ENCODE measurements at regions not wholly inside any gene's neighbourhood (a gene's known extent, or its start where the extent isn't known, plus 50 kb on each side); places are given as distances from the start of the nearest gene placed in this dataset.

- POLR2A ChIA-PET (ENCODE audit: unreplicated experiment) = no interaction called here
- Histone ChIP-seq H3F3A (ENCODE audit: insufficient read depth, low read depth) (no peaks in the 10 kb centered on the region), H3K27ac (no peak overlapping the region), H3K4me1 (replicated peaks; ENCODE audit: insufficient read depth) (no peaks in the 10 kb centered on the region), H3K9me2 (ENCODE audit: insufficient read depth) (no peaks in the 10 kb centered on the region), H3K36me3 (ENCODE audit: low read depth) (no peaks in the 10 kb centered on the region), H4K20me1 (ENCODE audit: insufficient read depth) (no peaks in the 10 kb centered on the region), H3K9me3 (ENCODE audit: insufficient read depth, low read depth) (no peaks in the 10 kb centered on the region), H2AFZ (no peak overlapping the region), H3K79me2 (ENCODE audit: low read depth) (no peaks in the 10 kb centered on the region), H3K27me3 (ENCODE audit: insufficient read depth, low read depth) (peaks cover 100% of the 10 kb centered on the region), H3K4me3 (no peak overlapping the region), H3K4me2 (no peak overlapping the region)
- BruUV-seq (replicated peaks) = no TSS peak
- CTCF ChIA-PET = no interaction called here
- TF ChIP-seq CTCF (conservative IDR thresholded peaks at IDR 0.05) (no peak), EZH2 (IDR thresholded peaks at IDR 0.05; ENCODE audit: low read depth) (no peak)
- no peak for DNase-seq
- intact Hi-C loops (cut with micrococcal nuclease; ENCODE audit: unreplicated experiment) = no loop called here
Observed at GRCh38 chr12:34392741-34393085, 370.4 kb downstream of the ALG10 start.

- H3F3A ChIP-seq (ENCODE audit: insufficient read depth, low read depth) = no peaks in the 10 kb centered on the region
- intact Hi-C loops (cut with micrococcal nuclease; ENCODE audit: unreplicated experiment) = no loop called here
- TF ChIP-seq CTCF (conservative IDR thresholded peaks at IDR 0.05) (no peak), EZH2 (IDR thresholded peaks at IDR 0.05; ENCODE audit: low read depth) (no peak)
- no peaks in the 10 kb centered on the region for H3K79me2 ChIP-seq (ENCODE audit: low read depth)
- no peaks in the 10 kb centered on the region for H3K4me1 ChIP-seq (replicated peaks; ENCODE audit: insufficient read depth)
- CTCF ChIA-PET = no interaction called here
- no peak overlapping the region for H3K4me2 ChIP-seq
- no peaks in the 10 kb centered on the region for H3K36me3 ChIP-seq (ENCODE audit: low read depth)
- peak in 1 of 2 experiments; percentile 0 for DNase-seq
- H2AFZ ChIP-seq = no peak overlapping the region
- POLR2A ChIA-PET (ENCODE audit: unreplicated experiment) = no interaction called here
- H3K9me2 ChIP-seq (ENCODE audit: insufficient read depth) = no peaks in the 10 kb centered on the region
- H4K20me1 ChIP-seq (ENCODE audit: insufficient read depth) = no peaks in the 10 kb centered on the region
- no TSS peak for BruUV-seq (replicated peaks)
- no peak overlapping the region for H3K27ac ChIP-seq
- H3K4me3 ChIP-seq = no peak overlapping the region
- H3K27me3 ChIP-seq (ENCODE audit: insufficient read depth, low read depth) = peaks cover 100% of the 10 kb centered on the region
- H3K9me3 ChIP-seq (ENCODE audit: insufficient read depth, low read depth) = no peaks in the 10 kb centered on the region
Observed at GRCh38 chr12:34393086-34393820, 371.0 kb downstream of the ALG10 start.

GRCh38 chr12:34393821-34394150 lies 371.5 kb downstream of the ALG10 start:
- no peaks in the 10 kb centered on the region for H3K9me2 ChIP-seq (ENCODE audit: insufficient read depth)
- H4K20me1 ChIP-seq (ENCODE audit: insufficient read depth) = no peaks in the 10 kb centered on the region
- peaks cover 100% of the 10 kb centered on the region for H3K27me3 ChIP-seq (ENCODE audit: insufficient read depth, low read depth)
- POLR2A ChIA-PET (ENCODE audit: unreplicated experiment) = no interaction called here
- no peak for DNase-seq
- H3K4me3 ChIP-seq = no peak overlapping the region
- no peaks in the 10 kb centered on the region for H3K9me3 ChIP-seq (ENCODE audit: insufficient read depth, low read depth)
- intact Hi-C loops (cut with micrococcal nuclease; ENCODE audit: unreplicated experiment) = no loop called here
- CTCF ChIA-PET = no interaction called here
- H3K79me2 ChIP-seq (ENCODE audit: low read depth) = no peaks in the 10 kb centered on the region
- H3F3A ChIP-seq (ENCODE audit: insufficient read depth, low read depth) = no peaks in the 10 kb centered on the region
- no peaks in the 10 kb centered on the region for H3K4me1 ChIP-seq (replicated peaks; ENCODE audit: insufficient read depth)
- H2AFZ ChIP-seq = no peak overlapping the region
- no peak overlapping the region for H3K27ac ChIP-seq
- no TSS peak for BruUV-seq (replicated peaks)
- TF ChIP-seq EZH2 (IDR thresholded peaks at IDR 0.05; ENCODE audit: low read depth) = no peak
- TF ChIP-seq CTCF (conservative IDR thresholded peaks at IDR 0.05) = no peak
- no peak overlapping the region for H3K4me2 ChIP-seq
- H3K36me3 ChIP-seq (ENCODE audit: low read depth) = no peaks in the 10 kb centered on the region
